HG03432 (cell line): ENCODE measurements at regions not wholly inside any gene's neighbourhood (a gene's known extent, or its start where the extent isn't known, plus 50 kb on each side); places are given as distances from the start of the nearest gene placed in this dataset.
"Not testable (repeated sequence)": the region's sequence is repeated elsewhere in the genome, so short reads cannot be mapped to it uniquely, and the experiment has no call there.

Experiments
- ATAC-seq: cut with Tn5 transposase; IDR thresholded peaks from one replicate; pipeline ENCODE4 v1.9.1; 2021; ENCODE audit warnings: mild to moderate bottlenecking, moderate library complexity; ENCODE audit not compliant: unreplicated experiment

DNA sequence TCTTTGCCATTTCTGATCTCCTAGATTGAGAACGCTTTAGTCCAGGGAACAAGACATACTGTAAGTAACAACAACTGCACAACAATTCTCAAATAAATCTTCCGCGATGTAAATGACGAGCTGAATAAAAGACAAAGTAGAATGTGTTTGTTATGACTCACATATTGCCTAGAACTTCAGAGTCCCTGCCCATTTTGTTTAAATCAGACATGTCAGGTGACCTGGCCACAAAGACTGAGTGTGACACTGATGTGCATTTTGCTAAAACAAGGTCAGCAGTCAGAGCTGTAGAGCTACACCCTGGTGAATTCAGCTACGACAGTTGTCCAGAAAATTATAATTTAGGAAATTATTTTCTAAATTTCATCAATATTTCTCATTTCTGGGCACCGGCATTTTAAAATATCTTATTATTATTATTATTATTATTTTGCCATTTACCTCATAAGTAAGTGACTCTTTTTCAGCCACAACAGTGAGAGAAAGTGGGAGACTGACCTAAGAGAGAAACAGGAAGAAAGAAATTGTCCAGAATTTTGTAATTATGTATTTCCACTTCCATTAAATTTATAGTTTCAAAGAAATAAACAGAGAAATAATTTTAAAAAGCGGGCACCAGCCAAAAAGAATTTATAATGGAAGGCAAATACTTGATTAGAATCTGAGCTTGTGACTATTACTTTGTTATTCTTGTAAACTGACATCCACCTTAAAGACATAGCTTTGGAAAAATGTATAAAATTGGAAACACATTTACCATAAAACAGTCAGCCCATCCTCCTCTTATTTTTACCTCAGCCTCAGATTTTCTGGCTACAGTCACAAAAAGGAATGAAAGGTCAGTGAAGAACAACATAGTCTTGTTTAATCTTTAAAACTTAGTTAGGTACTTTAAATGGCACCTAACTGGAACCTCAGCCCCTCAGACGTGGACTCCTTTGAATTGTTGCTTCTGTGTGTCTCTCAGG lies 157.0 kb upstream of the CITED2 start:
- no peak for ATAC-seq

DNA sequence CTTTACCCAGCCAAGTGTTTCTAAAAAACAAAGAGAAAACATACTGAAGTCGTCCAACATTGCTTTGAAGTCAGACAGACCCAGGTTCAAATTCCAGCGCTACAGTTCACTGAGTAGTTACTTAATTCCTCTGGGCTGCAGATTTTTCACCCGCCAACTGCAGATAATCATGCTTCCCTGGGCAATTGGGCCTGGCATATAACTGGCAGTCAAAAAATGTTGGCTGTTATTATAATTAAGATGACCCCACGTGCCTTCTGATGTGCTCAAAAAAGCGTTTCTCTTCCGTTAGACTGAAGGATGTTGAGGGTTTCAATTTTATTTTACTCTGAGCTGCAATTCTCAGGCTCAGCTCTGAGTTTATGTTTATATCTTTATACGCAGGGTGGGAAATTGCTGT lies 156.1 kb upstream of the CITED2 start:
- ATAC-seq = no peak

DNA sequence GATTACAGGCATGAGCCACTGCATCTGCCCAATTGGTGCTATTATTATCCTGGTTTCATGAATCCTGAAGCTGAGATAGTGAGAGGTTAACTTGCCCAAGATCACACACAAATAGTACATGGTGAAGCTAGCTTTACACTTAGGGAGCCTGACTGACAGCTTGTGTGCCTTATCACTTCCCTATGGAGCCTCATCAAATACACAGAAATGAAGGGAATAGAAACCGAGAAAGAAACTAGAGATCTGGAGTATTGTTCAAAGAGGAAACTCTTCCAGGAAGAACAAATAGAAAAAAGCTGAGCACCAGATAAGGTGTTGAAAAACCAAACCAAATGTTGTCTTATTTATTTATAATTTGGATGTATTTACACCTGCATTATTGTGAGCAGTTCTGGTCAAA lies 155.0 kb upstream of the CITED2 start:
- no peak for ATAC-seq

DNA sequence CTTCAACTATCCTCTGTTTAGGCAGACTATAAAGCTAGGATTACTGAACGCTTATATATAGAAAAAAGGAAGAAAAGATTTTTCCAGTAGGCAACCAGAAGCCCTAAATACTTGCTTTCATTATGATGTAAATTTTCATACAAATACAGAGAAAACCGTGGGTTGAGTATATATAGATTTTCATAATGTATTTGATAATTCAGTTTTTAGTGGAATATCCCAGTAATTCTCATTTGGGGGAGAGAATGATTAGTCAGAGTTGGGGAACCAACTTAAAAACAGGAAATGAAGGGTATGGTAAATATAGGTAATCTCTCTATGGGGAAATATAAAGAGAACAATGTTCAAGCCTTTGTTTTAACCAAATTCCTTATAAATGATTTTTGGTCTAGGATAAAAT lies 154.0 kb upstream of the CITED2 start:
- no peak for ATAC-seq

DNA sequence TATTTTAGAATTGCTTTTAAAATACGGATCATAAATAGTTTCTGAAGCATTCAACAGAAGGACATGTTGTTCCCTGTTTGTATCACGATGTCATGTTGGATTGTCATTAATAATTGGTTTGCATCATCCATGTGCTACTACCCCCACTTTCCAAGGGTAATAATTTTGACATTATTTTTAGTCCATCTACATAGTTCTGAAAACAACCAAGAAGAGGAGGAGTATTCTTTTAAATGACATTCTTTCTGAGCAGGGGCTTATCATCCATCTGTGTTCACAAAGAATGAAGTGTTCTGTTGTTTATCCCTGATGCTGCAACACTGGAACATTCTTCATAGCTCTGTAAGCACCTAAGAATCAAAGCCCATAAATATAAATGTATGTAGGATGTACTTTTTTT lies 151.0 kb upstream of the CITED2 start:
- no peak for ATAC-seq

DNA sequence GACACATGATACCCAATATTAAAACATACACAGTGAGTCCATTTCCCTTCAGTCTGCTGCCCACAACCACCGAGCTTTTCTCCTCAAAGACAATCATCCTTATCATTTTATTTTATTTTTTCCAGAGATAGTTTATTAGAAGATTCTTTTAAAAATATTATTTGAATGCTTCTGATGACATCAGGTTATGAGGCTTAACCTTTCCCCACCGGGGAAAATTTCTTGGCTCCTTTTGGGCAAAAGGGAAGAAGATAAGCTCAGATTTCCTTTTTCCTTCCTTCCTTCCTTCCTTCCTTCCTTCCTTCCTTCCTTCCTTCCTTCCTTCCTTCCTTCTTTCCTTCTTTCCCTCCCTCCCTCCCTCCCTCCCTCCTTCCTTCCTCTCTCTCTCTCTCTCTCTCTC lies 149.5 kb upstream of the CITED2 start:
- no peak for ATAC-seq

DNA sequence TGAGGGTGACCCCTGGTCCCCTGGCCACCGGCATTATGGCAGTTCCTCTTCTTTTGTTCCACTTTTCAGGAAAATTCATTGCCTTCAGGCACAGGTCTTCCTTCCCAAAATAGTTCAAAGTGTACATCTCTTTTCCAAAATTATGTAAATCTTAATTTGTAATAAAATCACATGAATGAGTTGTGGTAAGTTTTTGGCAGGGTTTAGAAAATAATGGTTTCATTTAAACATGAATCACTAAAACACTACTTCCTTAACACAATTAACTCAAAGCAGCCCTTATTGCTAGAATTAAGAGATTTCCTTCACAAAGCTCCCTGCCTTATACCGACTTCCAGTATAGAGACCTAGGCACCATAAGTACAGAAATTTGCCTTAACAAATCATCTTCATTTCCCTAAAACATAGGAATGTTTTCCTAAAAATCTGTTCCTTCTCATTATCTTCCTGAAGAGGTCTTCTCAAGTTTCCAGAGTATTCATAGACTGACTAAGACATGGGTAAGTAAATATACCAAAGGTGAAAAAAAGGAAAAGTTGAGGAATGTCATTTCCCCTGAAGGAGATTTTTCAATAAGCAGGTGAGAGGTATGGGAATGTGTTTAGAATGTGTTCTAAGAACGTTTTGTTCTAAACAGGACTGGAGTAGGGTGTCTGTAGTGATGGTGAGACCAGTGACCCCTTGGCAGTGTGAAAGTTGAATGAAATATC lies 148.2 kb upstream of the CITED2 start:
- ATAC-seq = no peak

DNA sequence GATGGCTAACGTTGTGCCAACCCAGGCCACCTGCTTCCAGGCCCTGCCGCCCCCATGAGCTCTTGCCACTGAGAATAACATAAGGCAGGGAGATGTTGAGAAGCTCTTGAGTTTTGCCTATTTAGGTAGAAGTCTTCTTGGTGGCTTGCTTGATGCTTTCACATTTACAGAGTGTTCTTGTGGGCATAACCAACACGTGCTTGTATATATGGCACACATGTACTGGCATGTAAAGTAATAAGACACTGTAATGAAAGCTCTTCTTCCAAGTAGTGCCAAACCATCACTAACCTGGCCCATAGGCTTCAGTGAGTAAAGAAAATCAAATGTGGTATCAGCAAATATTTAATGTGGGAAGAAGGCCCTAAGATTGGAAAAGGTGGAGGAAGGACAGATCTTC lies 146.9 kb upstream of the CITED2 start:
- ATAC-seq = no peak

DNA sequence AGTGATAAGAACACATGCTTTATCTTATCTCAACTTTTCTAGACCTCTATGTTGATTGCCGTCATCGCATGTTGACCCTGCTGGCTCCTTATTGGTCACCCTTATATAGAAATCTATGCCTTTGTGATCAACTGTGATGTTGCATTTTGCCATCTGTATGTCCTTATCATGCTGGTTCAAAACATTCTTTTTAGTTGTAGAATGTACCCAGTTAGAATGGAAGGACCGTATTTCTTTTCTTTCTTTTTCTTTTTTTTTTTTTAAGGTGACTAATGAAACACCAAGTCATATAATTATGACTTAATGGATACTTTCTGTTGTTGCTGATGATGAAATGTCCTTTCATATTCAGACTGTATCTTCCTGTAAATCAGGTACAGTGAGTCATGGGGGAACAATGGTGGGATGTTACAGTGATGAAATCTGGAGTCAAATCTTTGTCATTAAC lies 145.9 kb upstream of the CITED2 start:
- ATAC-seq = no peak

DNA sequence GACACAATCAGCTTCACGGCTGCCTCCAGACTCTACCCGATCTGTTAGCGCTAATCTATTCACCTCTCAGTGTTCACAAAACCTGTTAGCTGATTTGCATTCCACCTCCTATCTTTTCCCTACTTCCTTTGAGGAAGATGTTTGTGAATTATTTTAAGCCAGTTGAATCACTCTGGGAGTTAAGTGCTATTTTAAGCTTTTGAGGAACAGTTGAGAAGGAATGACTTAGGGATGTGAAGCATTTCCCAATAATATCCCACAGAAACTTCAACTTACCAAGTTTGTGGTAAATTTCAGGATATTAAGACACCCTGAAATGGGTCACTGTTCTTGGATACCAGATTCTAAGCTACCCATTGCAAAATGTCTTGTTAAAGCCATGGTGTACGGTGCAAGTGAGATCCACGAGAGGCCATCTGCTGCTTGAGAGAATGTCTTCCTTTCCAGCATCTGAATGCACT lies 145.2 kb upstream of the CITED2 start:
- ATAC-seq = no peak

DNA sequence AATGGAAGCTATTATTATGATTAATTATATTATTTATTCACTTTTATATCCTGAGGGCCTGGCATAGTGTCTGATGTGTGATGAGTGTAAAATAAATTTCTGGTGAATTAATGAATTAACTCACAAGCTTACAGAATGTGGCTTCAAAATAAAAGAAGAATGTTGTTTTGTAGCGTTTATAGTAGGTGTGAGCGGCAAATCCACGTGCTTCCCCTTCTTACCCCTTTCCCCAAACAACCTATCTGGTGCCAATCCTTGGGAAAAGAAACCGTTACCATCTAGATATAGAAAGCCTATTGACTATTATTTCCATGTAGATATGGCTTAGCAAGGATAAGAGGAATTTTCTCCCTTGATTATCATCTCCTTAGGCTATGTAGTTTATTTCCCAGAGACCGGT lies 144.6 kb upstream of the CITED2 start:
- no peak for ATAC-seq

DNA sequence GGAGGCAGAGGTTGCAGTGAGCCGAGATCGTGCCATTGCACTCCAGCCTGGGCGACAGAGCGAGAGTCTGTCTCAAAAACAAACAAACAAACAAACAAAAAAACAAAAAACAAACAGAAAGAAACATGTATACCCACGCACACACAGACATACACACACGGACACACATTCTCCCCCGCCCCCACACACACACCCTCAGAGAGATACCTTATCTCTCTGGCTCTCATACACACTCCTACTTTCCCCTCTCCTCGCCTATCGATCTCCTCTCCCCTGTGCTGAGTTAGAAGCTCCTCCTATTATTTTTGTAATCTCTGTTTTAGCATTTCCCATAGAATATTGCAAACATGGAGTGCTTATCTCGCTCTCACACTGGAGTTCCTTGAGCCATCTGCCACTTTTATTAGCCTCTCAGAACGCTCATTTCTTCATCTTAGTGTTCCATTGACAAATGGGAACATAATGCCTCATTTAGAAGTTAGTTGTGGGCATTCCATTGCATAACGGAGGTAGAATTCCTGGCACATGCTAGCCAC lies 144.2 kb upstream of the CITED2 start:
- ATAC-seq = no peak

DNA sequence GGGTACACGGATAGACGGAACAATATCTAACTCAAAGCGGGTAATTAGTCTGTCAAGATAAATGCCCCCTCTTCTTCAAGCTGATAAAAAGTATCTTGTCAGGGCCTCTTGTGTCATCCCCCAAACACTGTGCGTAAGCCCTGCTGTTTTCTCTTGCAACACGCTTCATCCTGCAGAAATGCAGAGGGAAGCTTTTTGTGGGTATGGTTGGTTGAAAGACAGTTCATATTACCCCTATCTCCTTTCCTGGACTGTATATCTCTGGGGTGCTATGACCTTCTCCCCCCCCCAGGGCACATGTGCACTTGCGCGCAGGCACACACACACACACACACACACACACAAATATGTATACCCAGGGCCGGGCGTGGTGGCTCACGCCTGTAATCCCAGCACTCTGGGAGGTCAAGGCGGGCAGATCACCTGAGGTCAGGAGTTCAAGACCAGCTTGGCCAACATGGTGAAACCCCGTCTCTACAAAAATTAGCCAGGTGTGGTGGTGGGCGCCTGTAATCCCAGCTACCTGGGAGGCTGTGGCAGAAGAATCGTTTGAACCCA lies 143.6 kb upstream of the CITED2 start:
- ATAC-seq = not testable (repeated sequence)

DNA sequence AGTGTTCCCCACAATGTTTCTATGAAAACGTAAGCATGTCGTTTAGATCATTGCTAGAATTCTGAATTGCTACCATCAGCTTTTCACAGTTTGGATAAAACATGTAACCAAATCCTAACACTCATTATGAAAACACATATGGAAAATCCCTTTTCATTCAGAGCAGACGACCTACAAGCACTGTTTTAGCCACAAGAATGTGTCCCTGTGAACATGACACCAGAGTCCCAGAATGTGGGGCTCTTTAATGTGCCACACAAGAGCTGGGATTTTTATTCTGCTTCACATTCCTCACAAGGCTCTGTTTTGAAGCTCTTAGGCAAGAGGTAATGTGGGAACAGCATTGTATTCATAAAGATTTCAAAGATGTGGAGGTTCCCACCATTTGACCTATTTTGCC lies 141.1 kb upstream of the CITED2 start:
- ATAC-seq = peak; percentile 60

DNA sequence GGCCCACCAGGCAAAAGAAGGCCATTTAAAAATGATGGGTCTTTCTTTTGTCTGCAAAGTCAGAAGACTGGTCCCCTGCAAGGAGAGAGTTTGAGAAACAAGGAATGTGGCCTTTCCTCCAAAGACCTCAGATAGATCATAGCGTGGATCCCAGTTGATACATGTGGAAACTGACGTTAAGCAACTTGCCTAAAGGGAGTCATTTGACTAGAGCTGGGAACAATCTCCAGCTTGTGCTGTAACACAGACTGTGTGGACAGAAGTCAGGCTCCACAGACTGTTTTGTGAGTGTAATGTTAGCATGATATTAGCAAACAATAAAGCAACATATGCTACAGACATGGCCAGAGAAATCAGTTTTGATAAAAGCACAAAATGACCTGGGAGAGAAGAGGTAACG lies 140.4 kb upstream of the CITED2 start:
- peak; percentile 10 for ATAC-seq

DNA sequence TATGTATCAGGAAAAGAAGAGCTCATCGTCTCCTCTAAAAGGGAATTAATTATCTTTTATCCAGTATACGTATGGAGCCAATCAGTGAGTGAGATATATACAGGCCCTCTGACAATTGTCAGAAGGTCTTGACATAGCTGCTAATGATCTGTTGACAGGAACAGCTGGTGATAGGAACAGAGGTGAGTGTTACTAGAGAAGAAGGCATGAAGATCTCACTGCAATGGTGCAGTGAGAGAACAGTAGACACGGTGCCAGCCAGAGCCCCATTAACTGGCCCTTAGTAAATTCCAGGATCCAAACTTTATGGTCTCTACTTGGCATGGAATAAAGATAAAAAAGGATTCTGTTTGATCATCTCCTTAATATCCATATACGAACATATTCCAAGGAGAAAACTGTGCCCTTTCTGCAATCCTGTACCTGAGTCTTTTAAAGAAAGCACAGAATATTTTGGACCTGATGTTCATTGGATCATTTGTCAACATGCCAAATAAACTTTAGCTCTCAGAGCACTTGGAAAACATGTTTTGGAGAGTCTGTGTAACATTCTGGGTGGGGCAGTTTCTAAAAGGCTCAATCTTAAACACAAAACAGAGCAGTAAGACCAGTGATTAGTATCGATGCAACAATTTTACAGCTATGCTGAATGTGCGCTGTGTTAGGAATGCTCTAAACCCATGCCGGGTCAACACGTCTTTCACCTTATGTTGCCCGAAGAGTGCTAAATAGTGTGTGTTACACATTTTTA lies 135.8 kb upstream of the CITED2 start:
- no peak for ATAC-seq

DNA sequence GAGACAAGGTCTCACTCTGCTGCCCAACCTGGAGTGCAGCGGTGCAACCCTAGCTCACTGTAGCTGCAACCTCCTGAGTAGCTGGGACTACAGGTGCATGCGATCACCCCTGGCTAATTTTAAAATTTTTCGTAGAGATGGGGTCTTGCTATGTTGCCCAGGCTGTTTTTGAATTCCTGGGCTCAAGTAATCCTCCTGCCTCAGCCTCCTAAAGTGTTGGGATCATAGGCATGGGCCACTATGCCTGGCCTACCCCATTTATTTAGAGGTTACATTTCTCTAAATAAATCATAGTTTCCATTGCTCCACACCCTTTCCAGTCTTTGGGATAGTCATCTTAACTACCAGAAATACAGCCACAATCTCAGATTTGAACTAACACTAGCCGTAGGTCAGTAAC lies 134.7 kb upstream of the CITED2 start:
- no peak for ATAC-seq

DNA sequence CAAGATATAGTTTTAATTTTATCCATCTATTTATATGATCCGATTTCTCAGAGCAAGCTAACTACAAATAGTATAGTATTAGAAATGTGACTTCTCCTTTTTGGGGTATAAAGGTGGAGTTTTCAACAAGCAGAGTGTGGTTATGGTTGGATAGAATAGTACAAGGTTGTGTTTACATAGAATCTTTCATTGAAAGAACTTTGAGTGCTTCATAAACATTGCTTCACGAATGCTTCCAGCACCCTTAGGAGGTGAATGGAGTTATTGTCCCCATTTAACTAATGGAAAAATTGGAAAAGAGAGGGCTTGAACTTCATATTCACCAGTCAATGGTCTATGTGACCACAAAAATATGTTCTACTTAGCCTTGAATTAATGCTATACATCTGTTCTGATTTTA lies 134.1 kb upstream of the CITED2 start:
- ATAC-seq = no peak

DNA sequence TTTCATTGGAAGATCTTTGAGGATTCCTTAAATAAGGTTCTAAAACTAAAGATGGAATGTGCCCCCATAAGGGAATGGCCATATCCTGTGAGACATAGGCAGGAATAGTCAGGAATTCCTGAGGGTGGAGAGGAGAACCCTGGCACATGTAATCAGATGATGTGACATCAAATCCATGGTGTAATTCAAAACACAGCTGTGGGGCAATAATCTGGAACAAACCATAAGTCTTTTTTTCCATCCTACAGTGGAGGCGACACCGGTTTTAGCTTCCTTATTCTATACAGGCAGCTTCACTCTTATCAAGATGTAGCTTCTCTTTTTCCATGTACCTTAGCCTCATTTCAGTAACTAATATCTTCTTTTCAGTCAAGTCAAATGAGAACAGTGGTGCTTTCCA lies 133.6 kb upstream of the CITED2 start:
- no peak for ATAC-seq

DNA sequence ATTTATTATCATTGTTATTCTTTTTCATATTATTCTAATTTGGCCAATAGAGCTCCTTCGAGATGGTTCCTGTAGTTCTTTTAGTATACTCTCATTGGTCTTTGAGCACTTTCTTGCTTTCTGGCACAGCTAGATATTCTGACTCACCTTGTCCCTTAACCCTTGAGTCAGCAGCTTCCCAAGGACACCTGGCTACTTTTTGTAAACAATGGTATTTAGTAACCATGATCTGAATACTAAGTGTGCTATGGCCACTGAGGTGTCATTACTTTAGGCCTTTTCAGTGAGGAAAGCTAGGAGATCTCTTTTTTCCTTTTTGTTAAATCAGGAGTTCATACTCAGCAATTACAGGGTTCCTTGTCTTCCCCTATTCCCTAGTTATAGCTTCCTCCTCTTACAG lies 126.5 kb upstream of the CITED2 start:
- ATAC-seq = no peak

DNA sequence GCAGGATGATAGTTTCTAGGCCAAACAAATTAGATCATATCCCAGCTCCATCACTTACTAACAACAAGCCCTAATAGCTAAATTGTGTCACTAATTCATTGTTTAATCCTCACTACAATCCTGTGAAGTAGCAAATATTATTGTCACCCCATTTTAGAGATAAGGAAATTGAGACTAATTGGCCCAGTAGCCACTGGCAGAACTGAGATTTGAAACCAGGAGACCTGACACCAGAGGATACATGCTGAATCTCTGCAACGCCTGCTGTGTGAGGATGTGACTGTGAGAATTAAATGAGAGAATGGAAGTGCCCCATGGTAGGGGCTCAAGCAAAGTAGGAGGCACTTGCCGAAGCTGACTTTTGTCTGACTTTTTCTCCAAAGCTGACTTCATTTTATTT lies 124.3 kb upstream of the CITED2 start:
- no peak for ATAC-seq
